Body of pancreas (tissue), 4 donors: ENCODE measurements at regions not wholly inside any gene's neighbourhood (a gene's known extent, or its start where the extent isn't known, plus 50 kb on each side); places are given as distances from the start of the nearest gene placed in this dataset.

Experiments used
- ATAC-seq: fragments of 150-250 bp; one replicate; pipeline ENCODE4 v1.9.1; 2016
- DNase-seq, 4 donors: peaks; one replicate each; pipeline ENCODE4 v3.0.0-alpha.2; 2019
- H3K27ac ChIP-seq, 4 donors: fragments of 200-600 bp; sonication (generic); 1 replicate in 3 of 4; 2 replicates in 1 of 4; pipeline versions ENCODE4 v1.5.1 to v1.6.1; 2016 to 2019; ENCODE audit warnings: mild to moderate bottlenecking in 1 of 4, mixed read lengths in 1 of 4, moderate library complexity in 1 of 4
- H3K27me3 ChIP-seq, 2 donors: fragments of 200-600 bp; sonication (generic); one replicate each; pipeline ENCODE4 v1.6.0; 2016; ENCODE audit warnings: mild to moderate bottlenecking in 1 of 2
- H3K36me3 ChIP-seq, 2 donors: fragments of 200-600 bp; sonication (generic); replicated peaks in 1 of 2; 2 replicates each; pipeline ENCODE4 v1.5.1; 2016; ENCODE audit warnings: low read depth in 2 of 2; ENCODE audit not compliant: insufficient read depth in 1 of 2
- H3K4me1 ChIP-seq: fragments of 200-600 bp; sonication (generic); one replicate; pipeline ENCODE4 v1.6.0; 2016
- H3K4me3 ChIP-seq, 2 donors: fragments of 200-600 bp; sonication (generic); 1 replicate in 1 of 2; 2 replicates in 1 of 2; pipeline ENCODE4 v1.5.1; 2016 to 2019
- H3K9me3 ChIP-seq, 3 donors: fragments of 200-600 bp; sonication (generic); 1 replicate in 2 of 3; 2 replicates in 1 of 3; pipeline ENCODE4 v1.5.1; 2016
- CTCF ChIP-seq, 7 experiments: fragments of 450-650 bp in 4 of 7; fragments of 200-600 bp in 3 of 7; sonication (generic) in 3 of 7; IDR thresholded peaks; one replicate each; pipeline ENCODE4 v1.5.1; 2016 to 2019; ENCODE audit warnings: antibody characterized with exemption in 7 of 7
- POLR2A ChIP-seq, 3 donors: fragments of 450-650 bp; IDR thresholded peaks; one replicate each; pipeline ENCODE4 v1.6.1; 2016; ENCODE audit warnings: antibody characterized with exemption in 3 of 3, mild to moderate bottlenecking in 2 of 3
- WGBS, 2 donors: methylation state at CpG; one replicate each; pipeline ENCODE4 v1.1.5; 2017; 5-methylcytosine and 5-hydroxymethylcytosine counted together
- intact Hi-C: fragments of 100-400 bp; cut with DNase I; formaldehyde crosslinking; loops from one replicate; pipeline ENCODE4 v1.15.1; 2023

- Histone ChIP-seq H3K4me3 (no peak overlapping the region), H3K27me3 (no peaks in the 10 kb centered on the region), H3K9me3 (no peaks in the 10 kb centered on the region), H3K27ac (no peak overlapping the region), H3K4me1 (no peaks in the 10 kb centered on the region), H3K36me3 (no peaks in the 10 kb centered on the region)
- no peak for TF ChIP-seq CTCF (IDR thresholded peaks at IDR 0.05)
- no peak for TF ChIP-seq POLR2A (IDR thresholded peaks at IDR 0.05)
- ATAC-seq (no peak), DNase-seq (no peak)
- 76 to 84% methylated on average over 3 of the region's 3 CpGs for WGBS, 2 donors
- intact Hi-C loops, result no loop called here
These were observed 489.2 kb downstream of the KDM4C start for GRCh38 chr9:7246917-7247522.

- no peaks in the 10 kb centered on the region for H3K4me1 ChIP-seq
- TF ChIP-seq CTCF (IDR thresholded peaks at IDR 0.05) (no peak), POLR2A (IDR thresholded peaks at IDR 0.05) (no peak)
- no peaks in the 10 kb centered on the region for H3K36me3 ChIP-seq
- H3K27ac ChIP-seq, result no peak overlapping the region
- ATAC-seq (no peak), DNase-seq (no peak)
- WGBS, 2 donors, result 62 to 69% methylated on average over 8 of the region's 8 CpGs
- H3K27me3 ChIP-seq, result no peaks in the 10 kb centered on the region
- no peaks in the 10 kb centered on the region for H3K9me3 ChIP-seq
- intact Hi-C loops, result no loop called here
- H3K4me3 ChIP-seq, result no peak overlapping the region
These were observed 488.3 kb downstream of the KDM4C start for GRCh38 chr9:7245976-7246580.

- no peak overlapping the region for H3K27ac ChIP-seq
- H3K36me3 ChIP-seq, result no peaks in the 10 kb centered on the region
- TF ChIP-seq POLR2A (IDR thresholded peaks at IDR 0.05), result no peak
- no peak for TF ChIP-seq CTCF (IDR thresholded peaks at IDR 0.05)
- ATAC-seq, result no peak
- intact Hi-C loops, result no loop called here
- DNase-seq, result no peak
- no peaks in the 10 kb centered on the region for H3K27me3 ChIP-seq
- H3K4me3 ChIP-seq, result no peak overlapping the region
- H3K9me3 ChIP-seq, result no peaks in the 10 kb centered on the region
- H3K4me1 ChIP-seq, result no peaks in the 10 kb centered on the region
These were observed 486.1 kb downstream of the KDM4C start for GRCh38 chr9:7243838-7244237.

GRCh38 chr9:7242126-7242525, 484.4 kb downstream of the KDM4C start:
- Histone ChIP-seq H3K27me3 (no peaks in the 10 kb centered on the region), H3K4me3 (no peak overlapping the region), H3K36me3 (no peaks in the 10 kb centered on the region), H3K9me3 (no peaks in the 10 kb centered on the region), H3K27ac (no peak overlapping the region), H3K4me1 (no peaks in the 10 kb centered on the region)
- intact Hi-C loops, result no loop called here
- no peak for ATAC-seq
- no peak for TF ChIP-seq POLR2A (IDR thresholded peaks at IDR 0.05)
- no peak for TF ChIP-seq CTCF (IDR thresholded peaks at IDR 0.05)
- 94 to 100% methylated on average over 1 of the region's 1 CpG for WGBS, 2 donors
- no peak for DNase-seq

GRCh38 chr9:7241694-7242093, 483.9 kb downstream of the KDM4C start:
- no peak overlapping the region for H3K27ac ChIP-seq
- TF ChIP-seq CTCF (IDR thresholded peaks at IDR 0.05) (no peak), POLR2A (IDR thresholded peaks at IDR 0.05) (no peak)
- no peaks in the 10 kb centered on the region for H3K36me3 ChIP-seq
- H3K9me3 ChIP-seq, result no peaks in the 10 kb centered on the region
- no peaks in the 10 kb centered on the region for H3K27me3 ChIP-seq
- ATAC-seq (no peak), DNase-seq (no peak)
- no peak overlapping the region for H3K4me3 ChIP-seq
- H3K4me1 ChIP-seq, result no peaks in the 10 kb centered on the region
- WGBS, 2 donors, result 93 to 96% methylated on average over 2 of the region's 2 CpGs
- intact Hi-C loops, result no loop called here
